NCI-H524 treated with DMSO at 0.1 percent for 48 hours (cell line): ENCODE measurements at regions not wholly inside any gene's neighbourhood (a gene's known extent, or its start where the extent isn't known, plus 50 kb on each side); places are given as distances from the start of the nearest gene placed in this dataset.
A peak's percentile ranks its signal among the peaks of the same experiment; 100 is the strongest.

Experiments used
- DNase-seq: peaks from one replicate; lab custom pipeline; 2025; lab: John Stamatoyannopoulos, UW

DNA sequence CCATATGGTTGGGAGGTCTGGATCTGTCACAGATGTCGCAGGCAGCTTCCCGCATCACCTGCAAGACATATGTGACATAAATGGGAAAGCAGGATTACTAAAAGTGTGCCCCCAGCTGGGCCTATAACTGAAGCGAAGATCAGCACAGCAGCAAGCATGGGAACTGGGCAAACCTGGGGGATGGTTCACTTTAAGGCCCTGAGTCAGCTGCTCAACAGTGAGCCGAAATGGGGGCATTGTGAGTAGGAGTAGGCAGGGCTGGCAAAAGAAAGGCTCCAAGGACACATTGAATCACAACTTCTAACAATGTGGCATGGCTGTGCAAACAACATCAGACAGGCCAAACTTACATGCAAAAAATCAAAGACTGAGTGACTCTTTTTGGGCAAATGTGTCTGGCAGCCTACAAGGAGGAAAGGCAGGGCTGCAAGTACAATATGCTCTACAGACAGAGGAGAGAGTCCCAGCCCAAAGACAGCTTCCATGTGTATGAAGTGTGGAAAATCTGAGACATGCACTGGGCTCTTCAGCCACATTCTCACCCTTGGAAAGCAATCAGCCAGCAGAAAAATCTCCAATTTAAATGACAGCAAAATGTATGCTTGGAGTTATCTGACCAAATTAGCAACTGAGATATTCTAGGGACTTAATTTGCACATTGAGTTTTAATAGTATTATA is 531.0 kb upstream of the MMS22L start:
- DNase-seq = peak; percentile 2

DNA sequence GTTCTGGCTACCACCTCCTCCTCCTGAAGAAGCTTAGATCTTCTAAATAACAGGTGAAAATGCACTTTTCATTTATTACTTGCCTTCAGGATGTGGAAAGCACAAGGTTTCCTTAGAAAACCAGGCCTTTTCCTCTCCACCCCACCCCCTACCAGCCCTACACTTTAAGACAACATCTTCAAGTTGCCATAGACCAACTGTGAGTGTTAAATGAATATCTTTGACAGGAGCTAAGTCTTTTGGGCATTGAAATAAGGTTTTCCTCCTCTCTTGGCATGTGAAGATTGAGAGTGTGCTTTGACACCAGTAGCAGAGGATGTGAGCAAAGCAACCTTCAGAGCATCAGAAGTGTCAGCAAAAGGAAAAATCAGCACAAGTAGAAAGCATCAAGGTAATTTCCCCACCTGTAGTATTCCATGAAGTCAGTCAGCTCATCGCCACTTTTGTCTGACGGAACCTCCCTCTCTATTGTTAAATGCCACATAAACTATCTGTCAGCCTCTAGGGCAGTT is 532.3 kb upstream of the MMS22L start:
- no peak for DNase-seq

GRCh38 chr6:97816526-97816925 is 533.5 kb upstream of the MMS22L start:
- no peak for DNase-seq

GRCh38 chr6:97819710-97820109 is 536.7 kb upstream of the MMS22L start:
- no peak for DNase-seq

DNA sequence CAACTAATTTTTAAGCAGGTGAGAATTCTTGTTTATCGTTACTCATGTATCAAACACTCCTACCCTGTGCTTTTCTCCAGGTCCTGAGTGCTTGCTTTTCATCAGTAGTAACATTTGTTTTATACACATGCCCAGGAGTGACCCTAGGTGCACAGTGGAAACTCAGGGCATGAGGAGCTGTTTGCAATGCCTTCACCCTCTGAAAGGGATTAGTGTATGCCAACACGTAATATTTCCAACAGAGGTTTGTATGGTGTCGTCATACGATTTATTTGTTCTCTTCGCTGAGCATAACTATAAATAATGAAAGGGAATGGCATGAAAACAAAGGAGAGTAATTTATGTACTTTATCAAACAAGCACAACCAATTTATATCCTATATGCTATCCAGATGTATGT is 537.4 kb upstream of the MMS22L start:
- DNase-seq = no peak

DNA sequence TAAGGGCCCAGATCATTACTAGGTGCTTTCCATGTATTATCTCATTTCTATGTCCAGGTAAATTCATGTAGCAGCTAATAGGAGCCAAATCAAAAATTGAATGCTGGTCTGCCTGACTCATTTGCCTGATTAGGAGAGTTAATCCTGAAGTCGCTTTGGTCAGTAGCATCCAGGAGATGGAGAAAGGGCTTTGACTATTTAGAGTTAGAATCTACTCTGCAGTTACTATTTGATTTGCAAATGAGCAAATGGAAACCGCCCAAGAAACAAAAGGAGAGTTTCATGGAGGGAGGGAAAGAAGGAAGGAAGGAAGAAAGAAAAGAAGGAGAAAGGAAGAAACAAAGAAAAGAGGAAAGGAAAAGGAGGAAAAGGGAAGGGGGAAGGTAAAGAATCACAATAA is 539.6 kb upstream of the MMS22L start:
- no peak for DNase-seq

GRCh38 chr6:97841763-97842162 is 558.7 kb upstream of the MMS22L start:
- DNase-seq = no peak

DNA sequence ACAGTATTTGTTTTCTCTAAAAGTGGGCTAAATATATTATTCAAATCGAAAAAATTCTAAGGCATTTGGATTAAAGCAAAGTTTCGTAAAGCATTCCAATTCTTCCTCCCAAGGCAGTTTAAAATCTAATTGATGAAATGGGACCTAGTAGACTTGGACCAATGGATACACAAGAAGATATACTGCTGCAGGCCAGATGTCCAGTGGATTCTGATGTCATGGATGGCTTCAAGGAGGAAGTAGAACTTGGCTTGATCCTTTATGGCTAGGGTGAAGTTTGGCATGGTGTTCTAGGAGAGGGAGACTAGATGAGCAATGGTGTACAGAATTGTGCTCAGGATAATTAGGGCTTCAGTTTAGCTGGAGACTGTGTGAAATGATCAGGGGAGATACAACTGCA is 559.5 kb upstream of the MMS22L start:
- DNase-seq = no peak

DNA sequence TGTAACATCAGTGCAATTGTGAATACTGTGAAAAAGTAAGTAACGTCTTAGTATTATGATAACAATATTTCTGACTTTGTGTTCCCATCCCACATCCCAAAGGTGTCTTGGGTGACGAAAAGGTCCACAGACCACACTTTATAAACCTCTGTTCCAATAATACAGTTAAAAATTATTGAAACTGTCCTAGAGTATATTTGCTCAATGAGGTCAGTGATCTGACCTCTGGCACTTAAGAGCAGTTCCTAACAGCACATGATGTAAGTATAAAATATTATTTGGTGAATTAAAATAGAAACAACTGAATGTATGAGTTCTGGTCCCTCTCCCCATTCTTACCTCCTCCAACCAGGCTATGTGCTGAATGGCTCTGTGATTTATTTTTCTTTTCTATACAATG is 566.4 kb upstream of the MMS22L start:
- no peak for DNase-seq

- no peak for DNase-seq
These were observed 567.6 kb upstream of the MMS22L start for GRCh38 chr6:97850458-97851212.

DNA sequence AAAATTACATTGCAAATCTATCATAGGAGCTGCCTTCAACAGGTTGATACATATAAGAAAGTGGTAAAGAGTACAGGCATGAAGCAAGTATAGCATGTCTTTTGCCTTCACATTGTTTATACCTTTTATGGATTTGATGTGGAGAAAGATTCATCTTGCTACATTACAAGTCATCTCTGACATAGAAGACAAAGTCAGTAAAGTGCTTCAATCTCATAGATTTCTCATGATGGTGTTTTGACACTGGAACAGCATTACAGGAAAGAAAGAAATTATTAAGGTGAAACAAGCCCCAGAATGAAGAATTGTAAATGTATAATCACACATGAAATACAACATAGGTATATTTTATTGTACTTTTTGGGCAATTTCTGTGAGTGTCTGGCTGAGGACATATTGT is 580.7 kb upstream of the MMS22L start:
- no peak for DNase-seq

GRCh38 chr6:97864366-97864765 is 581.4 kb upstream of the MMS22L start:
- DNase-seq = no peak

- DNase-seq = no peak
These were observed 581.8 kb upstream of the MMS22L start for GRCh38 chr6:97864826-97865225.

- no peak for DNase-seq
These were observed 582.6 kb upstream of the MMS22L start for GRCh38 chr6:97865612-97866011.

- DNase-seq = no peak
These were observed 583.6 kb upstream of the MMS22L start for GRCh38 chr6:97866616-97867015.

- DNase-seq = no peak
These were observed 584.2 kb upstream of the MMS22L start for GRCh38 chr6:97867177-97867576.

DNA sequence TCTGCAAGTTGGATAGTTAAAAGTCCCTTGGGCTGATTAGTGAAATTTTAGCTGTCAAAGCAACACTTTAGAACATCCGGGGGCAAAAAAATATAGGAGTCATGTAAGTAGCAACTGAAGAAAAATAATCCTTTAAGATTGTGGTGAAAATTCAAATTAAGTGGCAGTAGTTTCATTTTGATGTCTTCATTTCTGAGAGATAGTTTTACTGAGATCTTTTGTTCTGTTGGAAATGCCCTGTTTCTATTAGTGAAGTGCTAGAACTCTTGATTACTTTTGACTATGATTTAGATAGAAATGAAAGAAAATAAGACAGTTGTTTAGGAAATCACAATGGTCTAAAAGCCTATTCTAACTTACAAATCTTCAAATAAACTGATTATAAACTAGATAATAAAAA is 587.3 kb upstream of the MMS22L start:
- no peak for DNase-seq

- DNase-seq = no peak
These were observed 593.7 kb upstream of the MMS22L start for GRCh38 chr6:97876711-97877110.

DNA sequence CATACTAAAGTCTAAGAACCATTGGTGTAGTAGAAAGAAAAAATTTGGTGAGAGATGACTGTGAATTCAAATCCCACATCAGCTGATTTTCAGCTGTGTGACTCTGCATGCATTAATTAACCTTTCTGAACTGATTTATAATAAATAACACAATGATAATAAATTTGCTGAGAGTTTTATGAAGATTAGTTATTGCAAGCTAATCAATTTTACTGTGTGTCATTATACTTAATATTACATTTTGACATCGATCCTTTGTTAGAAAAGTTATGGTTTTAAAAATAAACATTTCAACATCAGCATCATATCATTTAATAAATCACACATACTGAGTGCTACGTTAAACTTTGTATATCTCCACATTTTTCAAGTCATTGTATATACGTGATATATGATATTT is 599.7 kb upstream of the MMS22L start:
- DNase-seq = no peak

GRCh38 chr6:97885325-97885724 is 602.3 kb upstream of the MMS22L start:
- DNase-seq = no peak

DNA sequence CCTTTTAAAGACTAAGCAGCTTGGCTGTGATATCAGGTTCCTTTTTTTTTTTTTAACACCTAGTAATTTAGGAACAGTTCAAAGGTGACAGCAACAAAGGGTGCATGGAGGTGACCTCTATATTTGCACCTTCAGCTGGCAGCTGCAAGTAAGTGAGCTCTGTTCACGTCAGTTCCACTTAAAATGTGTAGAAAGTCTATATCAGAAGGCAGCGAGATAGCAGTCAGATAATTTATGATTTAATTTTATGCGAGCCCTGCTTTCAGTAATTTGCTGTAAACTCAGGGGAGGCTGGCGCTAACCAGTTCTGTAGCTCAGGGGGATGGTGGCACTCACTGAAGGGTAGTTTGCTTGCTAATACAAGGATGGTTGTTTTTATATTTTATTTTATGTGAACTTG is 602.8 kb upstream of the MMS22L start:
- DNase-seq = no peak

DNA sequence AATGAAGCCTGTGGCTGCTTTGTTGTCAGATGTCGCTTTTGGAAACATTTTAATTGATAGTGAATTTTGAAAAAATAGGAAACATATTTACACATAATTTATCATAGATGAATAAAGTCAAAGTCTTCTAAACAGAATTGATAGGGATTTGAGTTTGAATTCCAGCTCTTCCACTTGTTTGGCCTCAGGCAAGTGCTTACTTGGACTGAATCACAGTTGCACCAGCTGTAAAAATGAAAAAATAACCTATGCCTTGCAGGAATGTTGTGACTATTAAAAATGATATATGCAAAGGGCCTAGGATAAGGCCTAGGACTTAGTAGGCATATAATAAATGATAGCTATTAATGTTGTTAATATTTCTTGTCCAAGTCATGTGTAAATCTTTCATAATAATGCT is 618.5 kb upstream of the MMS22L start:
- no peak for DNase-seq

GRCh38 chr6:97909380-97909779 is 626.4 kb upstream of the MMS22L start:
- DNase-seq = no peak

DNA sequence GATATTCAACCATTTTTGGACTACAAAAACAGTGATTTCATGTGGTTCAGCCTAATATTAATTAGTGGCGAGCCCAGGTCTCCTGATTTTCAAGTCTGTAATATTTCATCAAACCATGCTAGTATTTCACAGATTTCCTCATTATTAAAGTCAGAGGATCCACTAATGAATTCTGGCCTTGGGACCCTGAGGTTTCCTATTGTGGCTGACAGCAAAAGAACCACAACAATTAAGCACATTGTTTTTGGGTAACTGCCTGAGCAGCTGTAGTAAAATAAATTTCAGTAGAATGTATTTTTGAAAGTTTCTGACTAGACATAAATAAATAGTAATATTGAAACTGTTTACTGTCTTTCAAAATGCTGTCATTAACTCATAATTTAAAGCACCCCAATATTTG is 630.7 kb upstream of the MMS22L start:
- DNase-seq = no peak
